CD4-positive, alpha-beta memory T cell (primary cell): ENCODE measurements at regions not wholly inside any gene's neighbourhood (a gene's known extent, or its start where the extent isn't known, plus 50 kb on each side); places are given as distances from the start of the nearest gene placed in this dataset.
"Not testable (repeated sequence)": the region's sequence is repeated elsewhere in the genome, so short reads cannot be mapped to it uniquely, and the experiment has no call there.

Experiments
- CTCF ChIA-PET: fragments of 350-600 bp; sonication (Branson Sonifier 250); formaldehyde crosslinking; loops from one replicate; lab custom pipeline; 2021; ENCODE audit warnings: inconsistent platforms; ENCODE audit not compliant: partially characterized antibody; lab: Charles Lee
- POLR2A ChIA-PET: fragments of 350-600 bp; sonication (Branson Sonifier 250); formaldehyde crosslinking; loops from one replicate; lab custom pipeline; 2021; ENCODE audit not compliant: partially characterized antibody; lab: Charles Lee
- DNase-seq, 5 donors: peaks; one replicate each; pipeline versions ENCODE4 v3.0.0 to v3.0.0-alpha.2; 2020 to 2022; ENCODE audit warnings: mixed read lengths in 1 of 5
- H3K27ac ChIP-seq: one replicate; pipeline ENCODE4 v1.7.0; 2013; ENCODE audit warnings: low read depth, low read length
- H3K27me3 ChIP-seq: 2 replicates; pipeline ENCODE4 v1.7.0; 2013; ENCODE audit warnings: mild to moderate bottlenecking, low read length, moderate library complexity; ENCODE audit not compliant: insufficient read depth
- H3K36me3 ChIP-seq: 2 replicates; pipeline ENCODE4 v1.7.0; 2013; ENCODE audit warnings: mild to moderate bottlenecking, low read length, moderate library complexity; ENCODE audit not compliant: insufficient read depth
- H3K4me1 ChIP-seq: 2 replicates; pipeline ENCODE4 v1.7.0; 2013; ENCODE audit warnings: mild to moderate bottlenecking, low read length, moderate library complexity; ENCODE audit not compliant: insufficient read depth
- H3K4me3 ChIP-seq, 2 donors: one replicate each; pipeline ENCODE4 v1.7.0; 2013; ENCODE audit warnings: low read length in 2 of 2, mild to moderate bottlenecking in 1 of 2
- H3K9me3 ChIP-seq, 2 donors: one replicate each; pipeline ENCODE4 v1.7.0; 2013; ENCODE audit warnings: low read length in 2 of 2, control low read depth in 1 of 2; ENCODE audit not compliant: control insufficient read depth in 1 of 2
- H3K27ac Mint-ChIP-seq, 7 donors: one replicate each; pipeline ENCODE4 v1.8.0; 2020 to 2021; ENCODE audit warnings: mixed read lengths in 7 of 7, mild to moderate bottlenecking in 6 of 7, inconsistent platforms in 3 of 7, moderate library complexity in 3 of 7
- H3K27me3 Mint-ChIP-seq, 2 donors: one replicate each; pipeline ENCODE4 v1.8.0; 2020 to 2021; ENCODE audit warnings: mixed read lengths in 2 of 2
- H3K36me3 Mint-ChIP-seq, 2 donors: one replicate each; pipeline ENCODE4 v1.8.0; 2020 to 2021; ENCODE audit warnings: mixed read lengths in 2 of 2, inconsistent platforms in 1 of 2, mild to moderate bottlenecking in 1 of 2
- H3K4me1 Mint-ChIP-seq, 4 donors: one replicate each; pipeline ENCODE4 v1.8.0; 2020 to 2021; ENCODE audit warnings: mixed read lengths in 4 of 4, mild to moderate bottlenecking in 1 of 4
- H3K4me3 Mint-ChIP-seq, 8 donors: one replicate each; pipeline ENCODE4 v1.8.0; 2020 to 2021; ENCODE audit warnings: mixed read lengths in 8 of 8, mild to moderate bottlenecking in 7 of 8, moderate library complexity in 6 of 8, inconsistent platforms in 3 of 8
- H3K9me3 Mint-ChIP-seq, 8 donors: one replicate each; pipeline ENCODE4 v1.8.0; 2020 to 2021; ENCODE audit warnings: mixed read lengths in 8 of 8, mild to moderate bottlenecking in 5 of 8, inconsistent platforms in 3 of 8, moderate library complexity in 1 of 8
- intact Hi-C: fragments of 100-400 bp; cut with micrococcal nuclease; formaldehyde crosslinking; loops from one replicate; pipeline ENCODE4 v1.15.1; 2023

DNA sequence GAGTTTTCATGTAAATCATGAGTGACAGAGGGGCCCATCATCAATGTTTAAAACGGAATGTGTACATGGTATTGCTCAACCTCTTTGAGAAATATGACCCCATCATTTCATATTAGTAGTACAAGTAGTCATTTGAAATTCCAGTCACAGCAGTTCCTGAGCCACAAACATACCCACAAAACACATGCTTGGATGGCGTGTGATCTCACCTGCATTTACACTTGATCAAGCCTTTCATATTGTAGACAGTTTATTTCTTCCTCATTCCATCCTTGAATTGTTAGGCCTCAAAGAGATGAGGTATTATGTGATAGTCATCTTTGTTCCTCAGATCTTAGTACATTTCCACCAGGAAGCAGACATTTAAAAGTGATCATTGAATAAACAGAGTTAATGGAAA lies 96.8 kb upstream of the TAS2R1 start:
- Mint-ChIP-seq H3K36me3 (no peaks in the 10 kb centered on the region), H3K9me3 (peaks cover 0 to 9% (median 7%) of the 10 kb centered on the region in 8 donors), H3K27me3 (no peaks in the 10 kb centered on the region), H3K4me1 (no peaks in the 10 kb centered on the region), H3K4me3 (no peak overlapping the region), H3K27ac (no peak overlapping the region)
- no peaks in the 10 kb centered on the region for H3K27me3 ChIP-seq
- no peaks in the 10 kb centered on the region for H3K9me3 ChIP-seq
- POLR2A ChIA-PET, result no interaction called here
- H3K4me3 ChIP-seq, result no peak overlapping the region
- H3K4me1 ChIP-seq, result no peaks in the 10 kb centered on the region
- no peak overlapping the region for H3K27ac ChIP-seq
- intact Hi-C loops, result no loop called here
- CTCF ChIA-PET, result no interaction called here
- no peaks in the 10 kb centered on the region for H3K36me3 ChIP-seq
- DNase-seq, result no peak

DNA sequence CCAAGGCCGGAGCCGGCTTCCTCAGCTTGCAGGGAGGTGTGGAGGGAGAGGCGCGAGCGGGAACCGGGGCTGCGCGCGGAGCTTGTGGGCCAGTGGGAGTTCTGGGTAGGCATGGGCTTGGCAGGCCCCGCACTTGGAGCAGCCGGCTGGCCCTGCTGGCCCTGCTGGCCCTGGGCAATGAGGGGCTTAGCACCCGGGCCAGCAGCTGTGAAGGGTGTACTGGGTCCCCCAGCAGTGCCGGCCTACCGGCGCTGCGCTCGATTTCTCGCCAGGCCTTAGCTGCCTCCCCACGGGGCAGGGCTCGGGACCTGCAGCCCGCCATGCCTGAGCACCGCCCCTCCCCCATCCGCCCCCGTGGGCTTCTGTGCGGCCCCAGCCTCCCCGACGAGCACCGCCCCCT lies 95.1 kb upstream of the TAS2R1 start:
- H3K4me1 ChIP-seq, POLR2A ChIA-PET, H3K9me3 ChIP-seq, H3K4me1 Mint-ChIP-seq, H3K4me3 ChIP-seq, H3K27ac Mint-ChIP-seq, H3K4me3 Mint-ChIP-seq, CTCF ChIA-PET, DNase-seq, H3K27me3 ChIP-seq, intact Hi-C loops, H3K36me3 Mint-ChIP-seq, H3K36me3 ChIP-seq, H3K27me3 Mint-ChIP-seq, H3K27ac ChIP-seq: not testable (repeated sequence)
- H3K9me3 Mint-ChIP-seq, result peaks cover 0 to 12% (median 4%) of the 10 kb centered on the region in 8 donors

DNA sequence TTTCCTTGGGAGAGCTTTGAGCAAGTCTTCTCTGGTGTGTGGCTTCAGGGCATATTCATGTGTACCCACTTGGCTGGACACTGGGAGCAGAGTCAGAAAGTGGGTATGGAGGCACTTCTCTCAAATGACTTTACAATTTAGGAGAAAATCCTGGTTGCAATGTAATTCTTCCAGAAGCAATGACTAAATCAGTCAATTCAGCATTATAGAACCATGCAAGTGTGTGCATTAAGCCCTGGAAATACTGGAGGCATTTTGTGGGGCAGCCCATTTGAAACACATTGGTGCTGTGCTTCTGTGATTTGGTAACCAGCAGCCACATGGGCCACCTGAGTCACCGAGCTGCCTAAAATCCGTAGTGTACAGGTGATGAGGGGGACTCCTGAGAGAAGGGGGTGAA lies 94.6 kb upstream of the TAS2R1 start:
- Histone ChIP-seq H3K27ac (no peak overlapping the region), H3K9me3 (no peaks in the 10 kb centered on the region), H3K4me1 (no peaks in the 10 kb centered on the region), H3K4me3 (no peak overlapping the region), H3K27me3 (no peaks in the 10 kb centered on the region), H3K36me3 (no peaks in the 10 kb centered on the region)
- H3K4me1 Mint-ChIP-seq, result no peaks in the 10 kb centered on the region
- ChIA-PET CTCF (no interaction called here), POLR2A (no interaction called here)
- no peak overlapping the region for H3K4me3 Mint-ChIP-seq
- intact Hi-C loops, result no loop called here
- no peaks in the 10 kb centered on the region for H3K27me3 Mint-ChIP-seq
- no peaks in the 10 kb centered on the region for H3K36me3 Mint-ChIP-seq
- DNase-seq, result no peak
- no peak overlapping the region for H3K27ac Mint-ChIP-seq
- peaks cover 0 to 11% (median 7%) of the 10 kb centered on the region in 8 donors for H3K9me3 Mint-ChIP-seq

DNA sequence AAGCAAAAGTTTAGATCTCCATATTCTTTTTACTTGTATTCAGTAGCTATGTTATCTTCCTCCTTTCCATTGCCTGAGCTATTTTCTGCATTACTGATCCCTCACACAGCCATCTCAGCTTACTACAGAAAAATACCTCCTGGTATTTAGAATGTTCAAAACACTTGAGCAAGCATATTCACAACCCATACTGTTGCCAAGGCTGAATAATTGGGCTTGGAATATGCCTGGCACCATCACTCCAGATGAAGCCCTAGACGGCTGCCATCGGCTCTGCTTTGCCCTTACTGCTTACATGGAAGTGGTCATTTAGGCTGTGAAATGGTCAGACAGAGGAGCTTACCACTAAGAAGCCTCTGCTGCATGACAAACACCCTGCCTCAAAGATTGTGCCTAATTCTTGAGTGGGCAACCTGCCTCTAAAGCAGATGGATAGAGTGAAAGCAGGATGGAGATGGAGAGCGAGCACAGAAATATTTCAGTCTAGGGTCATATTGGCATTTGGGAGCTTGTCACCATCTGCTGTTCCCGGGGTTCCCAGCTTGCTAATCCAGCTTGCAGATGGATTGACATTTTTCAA lies 92.5 kb upstream of the TAS2R1 start:
- Mint-ChIP-seq H3K9me3 (peaks cover 0 to 12% (median 6%) of the 10 kb centered on the region in 8 donors), H3K36me3 (no peaks in the 10 kb centered on the region), H3K27me3 (no peaks in the 10 kb centered on the region), H3K27ac (no peak overlapping the region), H3K4me1 (no peaks in the 10 kb centered on the region), H3K4me3 (no peak overlapping the region)
- POLR2A ChIA-PET, result no interaction called here
- Histone ChIP-seq H3K4me1 (no peaks in the 10 kb centered on the region), H3K36me3 (no peaks in the 10 kb centered on the region), H3K4me3 (no peak overlapping the region), H3K9me3 (no peaks in the 10 kb centered on the region), H3K27ac (no peak overlapping the region), H3K27me3 (no peaks in the 10 kb centered on the region)
- CTCF ChIA-PET, result no interaction called here
- DNase-seq, result no peak
- intact Hi-C loops, result no loop called here

DNA sequence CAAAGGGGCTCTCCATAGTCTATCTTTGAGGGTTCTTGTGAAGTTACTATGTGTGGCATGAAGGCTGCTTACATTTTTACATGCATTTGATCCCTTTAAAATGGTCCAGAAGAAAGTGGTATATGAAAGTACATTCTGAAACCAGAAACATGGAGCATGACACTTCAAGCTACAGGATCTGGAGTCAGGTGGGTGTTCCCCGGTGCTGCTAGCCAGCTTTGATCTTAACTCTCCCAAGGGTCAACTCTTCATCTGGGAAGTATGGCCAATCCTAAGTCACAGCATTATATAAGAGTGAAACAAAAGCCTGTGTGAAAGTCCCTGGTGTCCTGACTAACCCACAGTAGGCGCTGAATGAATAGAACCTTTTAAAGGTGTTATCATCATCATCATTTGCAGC lies 91.0 kb upstream of the TAS2R1 start:
- ChIA-PET CTCF (no interaction called here), POLR2A (no interaction called here)
- no peaks in the 10 kb centered on the region for H3K9me3 ChIP-seq
- no peak overlapping the region for H3K27ac Mint-ChIP-seq
- H3K4me3 ChIP-seq, result no peak overlapping the region
- no peaks in the 10 kb centered on the region for H3K36me3 Mint-ChIP-seq
- H3K36me3 ChIP-seq, result no peaks in the 10 kb centered on the region
- H3K27me3 Mint-ChIP-seq, result no peaks in the 10 kb centered on the region
- no peak for DNase-seq
- H3K27me3 ChIP-seq, result no peaks in the 10 kb centered on the region
- no peaks in the 10 kb centered on the region for H3K4me1 Mint-ChIP-seq
- H3K9me3 Mint-ChIP-seq, result peaks cover 2 to 9% (median 4%) of the 10 kb centered on the region in 8 donors
- H3K4me3 Mint-ChIP-seq, result no peak overlapping the region
- H3K27ac ChIP-seq, result no peak overlapping the region
- H3K4me1 ChIP-seq, result no peaks in the 10 kb centered on the region
- intact Hi-C loops, result no loop called here

DNA sequence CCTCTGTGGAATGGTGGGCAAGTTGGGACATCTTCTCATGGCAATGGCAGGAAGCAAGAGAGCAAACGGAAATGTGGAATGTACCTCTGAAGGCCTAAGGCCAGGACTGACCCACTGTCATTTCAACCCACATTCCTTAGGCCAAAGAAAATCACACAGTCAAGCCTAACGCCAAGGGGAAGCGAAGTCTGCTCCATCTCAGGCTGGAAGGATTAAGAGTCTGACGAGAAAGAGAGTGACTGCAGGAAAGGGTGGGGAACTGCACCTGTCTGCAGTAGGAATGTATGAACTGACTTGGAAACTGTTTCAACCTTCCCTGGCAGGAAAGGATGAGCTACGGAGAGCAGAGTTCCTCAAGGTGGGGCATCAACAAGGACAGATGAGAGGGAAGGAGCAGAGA lies 90.2 kb upstream of the TAS2R1 start:
- Histone ChIP-seq H3K4me1 (no peaks in the 10 kb centered on the region), H3K27me3 (no peaks in the 10 kb centered on the region), H3K9me3 (no peaks in the 10 kb centered on the region), H3K36me3 (no peaks in the 10 kb centered on the region), H3K27ac (no peak overlapping the region), H3K4me3 (no peak overlapping the region)
- intact Hi-C loops, result no loop called here
- no peak for DNase-seq
- H3K9me3 Mint-ChIP-seq, result peaks cover 2 to 9% (median 4%) of the 10 kb centered on the region in 8 donors
- no peak overlapping the region for H3K4me3 Mint-ChIP-seq
- ChIA-PET CTCF (no interaction called here), POLR2A (no interaction called here)
- H3K4me1 Mint-ChIP-seq, result no peaks in the 10 kb centered on the region
- H3K27me3 Mint-ChIP-seq, result no peaks in the 10 kb centered on the region
- H3K36me3 Mint-ChIP-seq, result no peaks in the 10 kb centered on the region
- peak overlapping the region in 1 of 7 donors; percentile 13 for H3K27ac Mint-ChIP-seq

DNA sequence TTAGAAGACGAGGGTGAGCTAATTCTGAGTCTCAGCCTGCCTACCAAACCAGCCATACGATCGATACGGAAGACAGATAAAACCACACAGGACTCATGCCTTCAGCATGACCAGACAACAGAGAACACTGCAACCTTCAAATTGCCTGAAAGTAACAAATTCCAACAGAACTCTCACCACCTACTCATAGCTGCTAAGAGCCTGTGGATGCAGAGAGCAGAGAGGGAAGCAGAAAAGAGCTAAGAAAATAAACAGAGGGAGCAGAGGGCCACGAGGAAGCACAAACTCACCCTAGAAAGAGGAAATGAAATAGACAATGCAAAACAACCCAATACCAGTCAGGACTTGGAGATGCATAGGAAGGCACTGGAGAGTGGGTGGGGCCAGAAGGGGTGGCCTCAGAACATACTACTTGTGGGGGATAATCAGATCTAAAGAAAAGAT lies 86.7 kb upstream of the TAS2R1 start:
- Mint-ChIP-seq H3K9me3 (peaks cover 2 to 8% (median 4%) of the 10 kb centered on the region in 8 donors), H3K27me3 (no peaks in the 10 kb centered on the region), H3K36me3 (no peaks in the 10 kb centered on the region), H3K4me1 (no peaks in the 10 kb centered on the region), H3K27ac (no peak overlapping the region), H3K4me3 (no peak overlapping the region)
- H3K4me3 ChIP-seq, result no peak overlapping the region
- H3K4me1 ChIP-seq, result no peaks in the 10 kb centered on the region
- ChIA-PET CTCF (no interaction called here), POLR2A (no interaction called here)
- H3K9me3 ChIP-seq, result no peaks in the 10 kb centered on the region
- H3K27me3 ChIP-seq, result no peaks in the 10 kb centered on the region
- intact Hi-C loops, result no loop called here
- DNase-seq, result no peak
- H3K27ac ChIP-seq, result no peak overlapping the region
- H3K36me3 ChIP-seq, result no peaks in the 10 kb centered on the region

DNA sequence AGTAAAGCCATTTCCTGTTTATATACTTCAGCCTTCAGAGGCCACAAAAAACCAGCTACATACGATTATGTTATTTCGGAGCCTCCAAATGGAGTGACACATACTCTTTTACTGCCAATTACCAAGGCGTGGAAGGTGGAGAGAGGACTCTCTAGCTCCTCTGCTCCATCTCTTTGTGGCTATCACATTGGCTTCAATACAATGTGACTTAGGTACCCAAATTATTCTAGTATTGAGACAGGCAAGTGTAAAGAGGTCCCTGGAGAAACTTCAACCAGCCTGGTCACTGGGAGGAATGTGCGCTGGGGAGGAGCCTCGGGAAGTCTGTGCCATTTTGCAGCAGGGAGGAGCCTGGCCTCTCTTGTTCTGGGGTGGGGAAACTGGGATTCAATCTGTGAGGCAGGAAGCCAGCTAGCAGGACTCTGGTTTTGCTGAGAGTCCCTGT lies 85.8 kb upstream of the TAS2R1 start:
- POLR2A ChIA-PET, result no interaction called here
- H3K4me3 Mint-ChIP-seq, result no peak overlapping the region
- CTCF ChIA-PET, result no interaction called here

More for the DNA sequence above, 85.8 kb upstream of the TAS2R1 start:
- intact Hi-C loops, result no loop called here
- no peak overlapping the region for H3K27ac ChIP-seq
- H3K4me1 ChIP-seq, result no peaks in the 10 kb centered on the region
- H3K36me3 ChIP-seq, result no peaks in the 10 kb centered on the region
- no peaks in the 10 kb centered on the region for H3K27me3 ChIP-seq
- Mint-ChIP-seq H3K27me3 (peaks cover 0 to 1% of the 10 kb centered on the region in 2 donors), H3K9me3 (peaks cover 2 to 8% (median 4%) of the 10 kb centered on the region in 8 donors), H3K36me3 (no peaks in the 10 kb centered on the region), H3K4me1 (no peaks in the 10 kb centered on the region), H3K27ac (no peak overlapping the region)
- no peak overlapping the region for H3K4me3 ChIP-seq
- H3K9me3 ChIP-seq, result no peaks in the 10 kb centered on the region
- DNase-seq, result no peak
